Neutrophil (primary cell): ENCODE measurements at regions not wholly inside any gene's neighbourhood (a gene's known extent, or its start where the extent isn't known, plus 50 kb on each side); places are given as distances from the start of the nearest gene placed in this dataset.

Experiments
- H3K27ac ChIP-seq: fragments of 200-600 bp; sonication (generic); 2 replicates; pipeline ENCODE4 v1.5.1; 2016; ENCODE audit warnings: mild to moderate bottlenecking, moderate library complexity
- H3K27me3 ChIP-seq: fragments of 200-600 bp; sonication (generic); 2 replicates; pipeline ENCODE4 v1.6.0; 2016; ENCODE audit warnings: mild to moderate bottlenecking
- H3K36me3 ChIP-seq: fragments of 200-600 bp; sonication (generic); 2 replicates; pipeline ENCODE4 v1.5.1; 2017
- H3K4me1 ChIP-seq, 2 experiments: fragments of 200-600 bp in 1 of 2; sonication (generic) in 1 of 2; 1 replicate in 1 of 2; 2 replicates in 1 of 2; pipeline versions ENCODE4 v1.5.1 to v1.6.1; 2013 to 2016; ENCODE audit warnings: low read depth in 1 of 2, low read length in 1 of 2, mild to moderate bottlenecking in 1 of 2, moderate library complexity in 1 of 2; ENCODE audit not compliant: control insufficient read depth in 1 of 2, insufficient read depth in 1 of 2
- H3K4me3 ChIP-seq, 2 experiments: fragments of 200-600 bp in 1 of 2; sonication (generic) in 1 of 2; 1 replicate in 1 of 2; 2 replicates in 1 of 2; pipeline ENCODE4 v1.5.1; 2013 to 2016; ENCODE audit warnings: low read depth in 1 of 2, low read length in 1 of 2, mild to moderate bottlenecking in 1 of 2, moderate library complexity in 1 of 2
- H3K9me3 ChIP-seq: fragments of 200-600 bp; sonication (generic); 2 replicates; pipeline ENCODE4 v1.5.1; 2016
- TF ChIP-seq, protein P1 (sequence below): fragments of 200-600 bp; sonication (generic); IDR thresholded peaks from 2 replicates; pipeline ENCODE4 v1.5.1; 2016; ENCODE audit warnings: antibody characterized with exemption

DNA sequence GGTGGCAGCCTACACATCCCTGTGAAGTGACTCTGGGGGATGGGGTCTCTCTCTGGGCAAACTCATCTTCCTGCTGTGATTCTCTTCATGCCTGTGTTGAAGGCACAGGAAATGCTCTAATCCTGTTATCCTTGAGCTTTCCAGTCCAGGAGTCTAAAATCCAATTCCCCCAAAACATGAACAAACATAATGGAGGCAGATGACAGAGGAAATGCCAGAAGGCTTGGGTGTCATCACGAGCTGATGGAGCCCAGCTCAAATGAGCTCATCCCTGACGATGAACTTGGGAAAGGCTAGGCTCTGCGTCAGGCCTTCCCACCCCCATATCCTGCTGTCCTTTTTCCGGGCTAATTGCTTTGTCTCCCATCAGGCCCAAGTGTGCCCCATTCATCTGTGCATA, 165.9 kb upstream of the PODXL start:
- no peak overlapping the region for H3K4me3 ChIP-seq
- H3K27ac ChIP-seq = no peak overlapping the region
- no peaks in the 10 kb centered on the region for H3K27me3 ChIP-seq
- H3K4me1 ChIP-seq = no peaks in the 10 kb centered on the region
- TF ChIP-seq, protein P1, sequence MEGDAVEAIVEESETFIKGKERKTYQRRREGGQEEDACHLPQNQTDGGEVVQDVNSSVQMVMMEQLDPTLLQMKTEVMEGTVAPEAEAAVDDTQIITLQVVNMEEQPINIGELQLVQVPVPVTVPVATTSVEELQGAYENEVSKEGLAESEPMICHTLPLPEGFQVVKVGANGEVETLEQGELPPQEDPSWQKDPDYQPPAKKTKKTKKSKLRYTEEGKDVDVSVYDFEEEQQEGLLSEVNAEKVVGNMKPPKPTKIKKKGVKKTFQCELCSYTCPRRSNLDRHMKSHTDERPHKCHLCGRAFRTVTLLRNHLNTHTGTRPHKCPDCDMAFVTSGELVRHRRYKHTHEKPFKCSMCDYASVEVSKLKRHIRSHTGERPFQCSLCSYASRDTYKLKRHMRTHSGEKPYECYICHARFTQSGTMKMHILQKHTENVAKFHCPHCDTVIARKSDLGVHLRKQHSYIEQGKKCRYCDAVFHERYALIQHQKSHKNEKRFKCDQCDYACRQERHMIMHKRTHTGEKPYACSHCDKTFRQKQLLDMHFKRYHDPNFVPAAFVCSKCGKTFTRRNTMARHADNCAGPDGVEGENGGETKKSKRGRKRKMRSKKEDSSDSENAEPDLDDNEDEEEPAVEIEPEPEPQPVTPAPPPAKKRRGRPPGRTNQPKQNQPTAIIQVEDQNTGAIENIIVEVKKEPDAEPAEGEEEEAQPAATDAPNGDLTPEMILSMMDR = no peak
- no peaks in the 10 kb centered on the region for H3K36me3 ChIP-seq
- no peaks in the 10 kb centered on the region for H3K9me3 ChIP-seq

DNA sequence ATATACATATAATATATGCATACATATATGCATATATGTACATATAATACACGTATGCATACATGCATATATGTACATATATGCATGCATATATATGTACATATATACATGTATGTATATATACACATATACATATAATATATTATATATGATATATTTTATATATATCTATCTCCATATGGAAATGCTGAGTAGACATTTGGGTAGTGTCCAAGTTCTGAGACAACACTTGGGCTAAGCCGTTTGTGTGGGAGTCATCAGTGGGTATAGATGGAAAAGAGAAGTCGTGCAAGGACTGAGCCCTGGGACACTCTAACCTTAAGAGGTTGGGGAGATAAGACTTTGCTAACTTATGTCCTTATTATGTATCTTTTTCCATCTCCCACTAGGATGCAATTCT, 165.2 kb upstream of the PODXL start:
- H3K4me1 ChIP-seq = no peaks in the 10 kb centered on the region
- no peaks in the 10 kb centered on the region for H3K27me3 ChIP-seq
- no peaks in the 10 kb centered on the region for H3K36me3 ChIP-seq
- H3K4me3 ChIP-seq = no peak overlapping the region
- H3K9me3 ChIP-seq = no peaks in the 10 kb centered on the region
- TF ChIP-seq, protein P1 = no peak
- no peak overlapping the region for H3K27ac ChIP-seq

DNA sequence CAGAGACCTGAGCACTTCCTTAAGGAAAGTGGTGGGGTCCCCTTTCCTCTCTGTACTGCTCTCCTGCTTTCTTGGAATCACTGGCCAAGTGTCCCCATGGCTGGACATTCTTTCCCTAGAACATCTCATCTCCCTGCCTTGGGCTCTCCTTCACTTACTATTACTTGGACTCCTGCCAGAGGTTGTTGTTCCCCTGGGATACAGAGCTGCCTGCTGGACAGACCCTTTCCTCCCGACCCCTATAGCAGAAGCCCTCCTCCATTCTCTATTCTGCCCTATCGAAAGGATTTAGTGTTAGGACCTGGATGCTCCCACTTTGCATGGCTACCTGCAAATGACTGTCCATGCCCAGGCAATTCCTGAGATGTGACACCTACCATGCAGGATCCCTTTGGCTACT, 164.3 kb upstream of the PODXL start:
- H3K9me3 ChIP-seq = no peaks in the 10 kb centered on the region
- TF ChIP-seq, protein P1 = no peak
- H3K27me3 ChIP-seq = no peaks in the 10 kb centered on the region
- no peaks in the 10 kb centered on the region for H3K4me1 ChIP-seq
- no peak overlapping the region for H3K27ac ChIP-seq
- no peaks in the 10 kb centered on the region for H3K36me3 ChIP-seq
- H3K4me3 ChIP-seq = no peak overlapping the region

DNA sequence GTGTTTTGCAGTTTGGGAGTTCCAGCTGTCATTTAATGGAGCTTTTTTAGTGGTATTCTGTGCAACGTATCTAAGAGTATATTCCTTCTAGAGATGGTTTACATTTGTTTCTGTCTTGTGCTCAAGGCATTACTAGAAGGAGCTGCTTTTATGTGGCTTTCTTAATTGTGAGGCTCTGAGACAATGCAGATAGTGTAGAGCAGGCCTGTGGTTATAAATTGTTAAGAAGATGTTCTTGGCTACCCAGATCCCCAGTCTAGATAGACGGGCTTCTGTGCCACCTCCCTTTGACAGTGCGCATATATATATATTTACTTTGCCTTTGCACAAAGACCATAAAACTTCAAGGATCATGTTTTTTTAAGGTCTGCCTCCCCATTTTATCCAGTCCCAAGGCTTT, 160.8 kb upstream of the PODXL start:
- H3K36me3 ChIP-seq = no peaks in the 10 kb centered on the region
- H3K27me3 ChIP-seq = no peaks in the 10 kb centered on the region

DNA sequence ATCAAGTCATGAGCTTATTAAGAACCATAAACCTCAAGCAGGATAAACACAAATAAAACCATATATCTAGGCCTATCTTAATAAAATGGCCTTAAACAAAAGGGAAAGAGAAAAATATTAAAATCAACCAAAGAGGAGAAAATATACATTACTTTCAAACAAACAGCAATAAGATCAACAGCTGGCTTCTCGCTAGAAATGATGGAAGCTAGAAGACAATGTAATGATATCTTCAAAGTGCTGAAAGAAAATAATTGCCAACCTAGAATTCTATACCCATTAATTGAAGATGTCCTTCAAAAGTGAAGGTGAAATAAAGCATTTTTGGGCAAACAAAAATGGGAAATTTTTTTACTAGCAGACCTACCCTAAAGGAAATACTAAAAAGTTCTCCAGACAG, 142.9 kb upstream of the PODXL start:
- TF ChIP-seq, protein P1 = no peak
- Histone ChIP-seq H3K4me1 (no peaks in the 10 kb centered on the region), H3K27me3 (peaks cover 6% of the 10 kb centered on the region), H3K9me3 (no peaks in the 10 kb centered on the region), H3K27ac (no peak overlapping the region), H3K36me3 (no peaks in the 10 kb centered on the region), H3K4me3 (no peak overlapping the region)

More for the DNA sequence above, 160.8 kb upstream of the PODXL start:
- H3K27ac ChIP-seq = no peak overlapping the region
- no peaks in the 10 kb centered on the region for H3K9me3 ChIP-seq
- H3K4me1 ChIP-seq = no peaks in the 10 kb centered on the region
- TF ChIP-seq, protein P1 = no peak
- no peak overlapping the region for H3K4me3 ChIP-seq
